HG03159 (cell line): ENCODE measurements at regions not wholly inside any gene's neighbourhood (a gene's known extent, or its start where the extent isn't known, plus 50 kb on each side); places are given as distances from the start of the nearest gene placed in this dataset.

Experiments
- ATAC-seq: cut with Tn5 transposase; IDR thresholded peaks from one replicate; pipeline ENCODE4 v1.9.1; 2021; ENCODE audit warnings: mild to moderate bottlenecking, moderate library complexity; ENCODE audit not compliant: unreplicated experiment

DNA sequence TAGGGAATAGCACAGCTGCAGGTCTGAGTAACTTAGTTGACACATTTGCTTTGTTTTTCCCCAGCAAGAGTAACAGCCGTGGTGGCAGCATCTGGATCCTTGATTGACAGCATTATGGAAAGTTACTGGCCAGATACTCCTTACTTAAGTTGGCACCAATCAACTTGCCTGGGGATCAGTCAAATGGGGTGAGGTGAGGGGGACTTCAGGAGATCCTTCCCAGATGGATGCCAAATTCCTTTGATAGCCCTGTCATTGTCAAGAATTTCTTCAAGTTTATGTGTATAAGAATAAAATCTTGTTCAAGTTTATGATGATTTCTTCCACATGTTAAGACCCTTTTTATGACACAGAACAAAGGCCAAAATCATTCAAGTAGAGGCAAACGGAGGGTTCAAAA, 618.4 kb downstream of the SLC6A15 start:
- ATAC-seq, result no peak

- no peak for ATAC-seq
Measured at GRCh38 chr12:84290168-84290567, 622.4 kb downstream of the SLC6A15 start.

- no peak for ATAC-seq
Measured at GRCh38 chr12:84277986-84278385, 634.6 kb downstream of the SLC6A15 start.

DNA sequence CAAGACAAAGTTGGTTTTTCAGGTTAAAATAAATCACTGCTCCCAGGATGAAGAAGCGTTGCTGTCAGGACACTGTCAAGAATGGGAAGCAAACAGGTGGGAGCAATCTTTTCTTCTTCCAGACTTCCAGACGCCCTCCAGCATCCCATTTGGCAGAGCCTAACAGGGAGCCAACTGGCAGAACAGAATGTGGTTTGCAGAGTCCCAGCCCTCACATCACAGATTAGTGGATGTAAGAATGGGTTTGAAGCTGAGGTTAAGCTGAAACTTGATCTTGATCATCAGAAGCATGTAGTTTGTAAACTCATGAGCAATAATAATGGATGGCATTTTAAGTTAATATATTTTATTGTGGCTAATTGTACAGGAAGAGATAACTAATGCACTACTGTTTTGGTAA, 636.4 kb downstream of the SLC6A15 start:
- no peak for ATAC-seq

GRCh38 chr12:84272324-84272723, 640.3 kb downstream of the SLC6A15 start:
- ATAC-seq, result no peak

DNA sequence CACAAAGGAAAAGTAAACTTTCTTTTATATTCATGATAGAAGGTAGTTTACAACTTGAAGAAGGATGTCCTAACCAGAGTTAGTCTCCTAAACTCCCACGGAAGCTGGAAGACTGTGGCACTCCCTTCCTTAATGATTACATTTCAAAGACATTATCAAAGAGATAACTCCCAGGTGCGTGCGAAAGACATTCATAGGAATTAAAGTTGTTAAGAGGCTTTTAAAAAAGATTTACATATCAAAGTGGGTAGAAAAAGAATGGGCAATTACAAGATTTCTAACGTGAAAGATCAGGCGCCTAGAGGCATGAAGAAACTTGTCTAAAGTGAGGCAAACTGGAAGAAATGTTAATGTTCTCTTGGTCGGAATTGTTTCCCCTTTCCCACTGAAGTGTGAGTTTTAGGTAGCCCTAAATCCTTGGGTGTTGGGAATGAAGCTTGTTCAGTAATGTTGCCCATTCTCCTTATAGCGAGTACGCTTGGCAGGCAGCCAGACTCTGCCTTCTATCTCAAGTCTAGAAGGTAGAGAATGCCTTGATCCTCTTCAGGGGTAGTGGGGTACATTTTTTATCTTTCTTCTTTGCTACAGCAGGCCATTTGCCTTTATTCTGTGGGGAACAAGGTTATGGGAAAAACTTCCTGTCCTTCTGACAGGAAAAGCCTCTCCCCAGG, 642.0 kb downstream of the SLC6A15 start:
- no peak for ATAC-seq

DNA sequence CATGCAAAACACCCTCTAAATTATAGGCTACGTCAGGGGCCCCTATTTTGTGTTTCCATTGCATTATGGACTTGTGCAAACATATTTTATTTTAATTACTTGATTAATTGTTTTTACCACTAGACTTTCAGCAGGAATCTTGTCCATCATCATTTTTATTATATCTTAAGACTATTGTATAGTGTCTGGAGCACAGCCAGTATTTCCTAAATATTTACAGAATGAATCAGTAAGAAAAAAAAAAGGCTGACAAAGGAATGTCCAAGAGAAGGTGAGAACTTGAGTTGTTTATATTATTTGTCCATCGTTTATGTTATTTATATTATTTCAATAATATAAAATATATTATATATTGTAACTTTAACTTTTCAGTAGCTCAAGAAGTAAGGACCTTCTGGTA, 664.7 kb downstream of the SLC6A15 start:
- no peak for ATAC-seq

DNA sequence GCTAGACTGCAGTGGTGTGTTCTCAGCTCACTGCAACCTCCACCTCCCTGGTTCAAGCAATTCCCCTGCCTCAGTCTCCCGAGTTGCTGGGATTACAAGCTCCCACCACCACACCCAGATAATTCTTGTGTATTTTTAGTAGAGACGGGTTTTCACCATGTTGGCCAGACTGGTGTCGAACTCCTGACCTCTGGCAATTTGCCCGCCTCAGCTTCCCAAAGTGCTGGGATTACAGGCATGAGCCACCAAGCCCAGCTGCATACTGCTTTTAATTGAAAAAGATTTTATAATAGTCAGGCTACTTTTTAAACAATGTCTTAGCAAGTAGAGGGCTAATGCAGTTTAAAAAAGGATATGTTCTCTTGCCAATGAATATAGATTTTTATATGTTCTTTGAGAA, 668.9 kb downstream of the SLC6A15 start:
- ATAC-seq, result no peak

- ATAC-seq, result no peak
Measured at GRCh38 chr12:84222841-84223240, 689.8 kb downstream of the SLC6A15 start.

DNA sequence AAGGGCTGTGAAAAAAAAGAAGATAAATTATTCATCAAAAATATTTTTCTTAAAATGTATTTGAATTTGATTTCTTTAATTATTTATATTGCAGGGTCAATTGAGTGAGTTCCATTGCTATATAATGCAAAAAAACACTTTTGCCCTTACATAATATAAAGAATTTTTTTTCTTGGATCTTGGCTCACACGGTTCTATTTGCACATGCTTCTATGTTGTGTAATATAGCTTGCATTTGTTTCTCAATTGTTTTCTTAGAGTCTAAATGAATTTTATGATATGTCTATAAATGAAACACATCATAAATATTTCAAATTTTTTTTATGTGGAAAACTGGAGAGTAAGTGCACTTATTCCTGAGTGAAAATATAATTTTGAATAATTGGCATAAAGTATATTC, 694.2 kb downstream of the SLC6A15 start:
- no peak for ATAC-seq

- no peak for ATAC-seq
Measured at GRCh38 chr12:84201976-84202375, 710.6 kb downstream of the SLC6A15 start.

GRCh38 chr12:84198294-84198946, 714.2 kb downstream of the SLC6A15 start:
- no peak for ATAC-seq

DNA sequence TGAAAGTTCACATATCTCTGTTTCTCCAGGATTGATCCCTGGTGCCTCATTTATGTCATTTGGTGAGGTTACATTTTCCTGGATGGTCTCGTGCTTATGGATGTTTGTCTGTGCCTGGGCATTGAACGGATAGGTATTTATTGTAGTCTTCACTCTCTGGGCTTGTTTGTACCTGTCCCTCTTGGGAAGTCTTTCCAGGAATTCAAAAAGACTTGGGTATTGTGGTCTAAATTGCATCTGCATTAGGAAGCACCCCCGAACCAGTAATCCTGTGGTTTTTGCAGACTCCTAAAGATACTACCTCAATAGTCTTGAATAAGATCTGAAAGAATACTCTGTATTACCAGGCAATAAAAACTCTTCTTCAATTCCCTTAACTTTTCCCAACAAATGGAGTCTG, 720.8 kb downstream of the SLC6A15 start:
- no peak for ATAC-seq

DNA sequence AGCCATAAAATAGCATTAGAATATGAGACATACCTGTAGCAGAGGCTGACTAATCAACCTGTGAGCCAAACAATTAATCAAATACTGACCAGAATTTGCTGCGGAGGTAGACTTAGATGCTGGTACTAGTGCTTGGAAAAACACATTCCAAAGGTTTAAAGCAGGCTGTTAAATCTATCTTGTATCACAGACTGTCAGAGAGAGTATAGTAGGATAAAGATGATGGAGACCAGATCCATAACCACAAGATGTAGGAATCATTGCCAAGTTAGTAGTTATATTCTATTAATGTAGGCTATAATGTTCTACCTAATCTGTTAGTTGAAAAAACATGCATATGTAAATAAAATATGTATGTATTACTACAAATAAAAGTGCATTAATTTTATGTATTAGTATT, 726.2 kb downstream of the SLC6A15 start:
- ATAC-seq, result no peak

DNA sequence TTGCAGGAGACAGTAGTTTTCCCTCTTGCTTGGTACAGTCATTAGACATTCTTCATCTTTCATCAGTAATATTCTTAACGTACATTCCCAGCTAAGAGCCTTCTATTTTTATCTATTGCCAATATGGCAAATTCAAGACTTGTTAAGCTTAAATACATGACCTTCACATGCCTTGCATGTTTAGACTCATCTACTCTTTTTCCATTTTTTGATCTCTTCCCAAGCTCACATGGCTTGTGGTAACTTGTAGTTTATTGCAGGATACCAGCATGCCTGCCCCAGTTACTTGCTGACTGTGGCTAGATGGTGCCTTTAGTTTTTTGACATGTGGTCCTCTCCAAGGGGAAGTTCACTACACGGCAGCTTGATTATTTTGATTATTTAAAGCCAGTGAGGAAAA, 729.0 kb downstream of the SLC6A15 start:
- ATAC-seq, result no peak

- ATAC-seq, result no peak
Measured at GRCh38 chr12:84174115-84174514, 738.5 kb downstream of the SLC6A15 start.

DNA sequence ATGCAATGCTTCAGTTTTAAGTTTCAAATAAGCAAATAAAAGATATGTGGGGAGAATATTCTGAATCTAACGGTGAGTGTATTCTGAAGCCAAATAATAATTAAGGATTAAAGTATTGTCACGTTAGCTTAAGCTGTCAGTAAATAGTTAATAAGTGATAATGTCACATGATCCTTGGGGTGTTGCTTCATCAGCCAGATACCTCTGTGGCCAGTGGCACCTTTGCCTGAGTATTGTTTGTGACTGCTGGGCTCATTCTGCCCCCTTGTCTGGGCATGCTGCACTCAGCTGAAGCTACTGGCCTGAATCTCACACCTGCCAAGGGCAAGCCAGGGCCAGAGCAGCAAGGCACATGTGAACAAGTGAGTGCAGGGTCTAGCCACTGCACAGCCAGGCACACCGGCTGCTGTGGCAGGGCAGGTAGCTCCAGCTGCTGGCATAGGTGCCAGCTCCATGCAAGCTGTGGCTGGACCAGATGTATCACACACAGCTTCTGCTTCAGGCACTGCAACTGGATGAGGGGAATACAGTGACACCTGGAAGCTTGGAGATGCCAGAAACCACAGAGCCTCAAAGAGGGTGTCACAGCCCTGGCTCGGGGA, 739.7 kb downstream of the SLC6A15 start:
- ATAC-seq, result no peak

DNA sequence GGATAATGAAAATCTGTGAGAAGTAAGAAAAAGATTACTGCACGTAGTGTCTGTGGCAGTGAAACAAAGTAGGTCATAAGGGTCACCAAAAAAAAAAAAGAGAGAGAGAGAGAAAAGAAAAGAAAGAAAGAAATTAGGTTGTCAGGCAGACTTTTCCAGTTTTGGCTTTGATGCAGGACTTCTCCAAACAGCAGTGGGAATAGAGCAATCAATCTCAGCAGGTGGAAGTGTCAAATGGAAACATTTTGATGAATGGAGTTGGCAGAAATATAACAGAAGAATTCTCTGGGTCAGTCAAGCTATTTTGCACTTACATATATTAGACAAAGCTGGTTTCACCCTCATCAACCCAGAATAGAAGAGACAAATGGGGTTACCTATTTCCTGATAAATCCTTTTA, 745.8 kb downstream of the SLC6A15 start:
- no peak for ATAC-seq

- ATAC-seq, result no peak
Measured at GRCh38 chr12:84165998-84166571, 746.5 kb downstream of the SLC6A15 start.

DNA sequence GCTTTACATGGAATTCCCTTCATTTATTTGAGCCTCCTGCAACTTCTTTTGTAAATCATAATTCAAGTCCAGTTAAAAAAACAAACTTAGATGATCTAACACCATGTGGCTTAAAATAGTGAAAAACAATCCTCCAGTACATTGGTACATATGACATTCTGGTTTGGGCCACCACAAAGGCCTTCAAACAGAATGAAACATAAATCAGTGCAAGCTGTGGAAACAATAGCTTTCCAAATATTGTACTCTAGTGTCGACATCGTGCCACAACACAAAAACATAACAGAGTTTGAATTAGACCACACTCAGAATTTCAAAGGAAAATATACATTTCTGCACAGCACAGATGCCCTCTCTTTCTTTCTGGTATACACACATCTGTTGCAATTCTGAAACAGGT, 751.3 kb downstream of the SLC6A15 start:
- no peak for ATAC-seq

- ATAC-seq, result no peak
Measured at GRCh38 chr12:84159260-84159659, 753.3 kb downstream of the SLC6A15 start.

- ATAC-seq, result no peak
Measured at GRCh38 chr12:84157170-84157569, 755.4 kb downstream of the SLC6A15 start.
